Lung (tissue), 9 donors: ENCODE measurements at regions not wholly inside any gene's neighbourhood (a gene's known extent, or its start where the extent isn't known, plus 50 kb on each side); places are given as distances from the start of the nearest gene placed in this dataset.
"Not testable (repeated sequence)": the region's sequence is repeated elsewhere in the genome, so short reads cannot be mapped to it uniquely, and the experiment has no call there.

Experiments used
- ATAC-seq: fragments of 200-7000 bp; cut with Tn5 transposase; one replicate; pipeline ENCODE4 v1.9.1; 2020; ENCODE audit warnings: moderate number of reproducible peaks; ENCODE audit not compliant: insufficient read depth, low FRiP score
- DNase-seq, 3 donors: peaks; one replicate each; pipeline ENCODE4 v3.0.0-alpha.2; 2013 to 2017
- H3K27ac ChIP-seq, 2 donors: one replicate each; pipeline ENCODE4 v1.5.1; 2013; ENCODE audit warnings: mild to moderate bottlenecking in 2 of 2, moderate library complexity in 2 of 2, control low read depth in 1 of 2, inconsistent platforms in 1 of 2, low read depth in 1 of 2, low read length in 1 of 2
- H3K27me3 ChIP-seq, 3 donors: one replicate each; pipeline ENCODE4 v1.5.1; 2013; ENCODE audit warnings: low read length in 2 of 3; ENCODE audit not compliant: control insufficient read depth in 3 of 3, insufficient read depth in 3 of 3
- H3K36me3 ChIP-seq, 4 donors: one replicate each; pipeline ENCODE4 v1.5.1; 2013; ENCODE audit warnings: low read length in 4 of 4, mild to moderate bottlenecking in 1 of 4, moderate library complexity in 1 of 4; ENCODE audit not compliant: control insufficient read depth in 4 of 4, insufficient read depth in 4 of 4
- H3K4me1 ChIP-seq, 5 donors: one replicate each; pipeline ENCODE4 v1.5.1; 2013; ENCODE audit warnings: low read length in 5 of 5, mild to moderate bottlenecking in 2 of 5, moderate library complexity in 1 of 5; ENCODE audit not compliant: control insufficient read depth in 5 of 5, insufficient read depth in 5 of 5
- H3K4me3 ChIP-seq: one replicate; pipeline ENCODE4 v1.5.1; 2013; ENCODE audit warnings: mild to moderate bottlenecking, control low read depth, moderate library complexity
- H3K9ac ChIP-seq, 2 donors: one replicate each; pipeline ENCODE4 v1.5.1; 2013; ENCODE audit warnings: low read length in 2 of 2, control low read depth in 1 of 2; ENCODE audit not compliant: insufficient read depth in 1 of 2
- H3K9me3 ChIP-seq, 4 donors: one replicate each; pipeline ENCODE4 v1.5.1; 2013; ENCODE audit warnings: low read length in 3 of 4, mild to moderate bottlenecking in 1 of 4, moderate library complexity in 1 of 4; ENCODE audit not compliant: control insufficient read depth in 4 of 4, insufficient read depth in 3 of 4
- WGBS, 2 donors: extraction: QIAGEN DNeasy Blood & Tissue Kit; methylation state at CpG; one replicate each; pipeline ENCODE4 v1.1.7; 2013; 5-methylcytosine and 5-hydroxymethylcytosine counted together
- donor health status: Bipolar disorder and iron deficiency.
- donor health status: healthy.
- donor health status: DM: yes; HTN: yes; CAD: no.

- not testable (repeated sequence) for H3K4me3 ChIP-seq, ATAC-seq, H3K4me1 ChIP-seq, H3K27ac ChIP-seq, DNase-seq, H3K27me3 ChIP-seq, H3K36me3 ChIP-seq, H3K9ac ChIP-seq, H3K9me3 ChIP-seq
- 92% methylated on average over 2 of the region's 6 CpGs; no CpG with 5 or more reads in 1 of the 2 donors for WGBS, 2 donors
Measured at GRCh38 chr16:16448423-16448822, 69.5 kb downstream of the NPIPA7 start.

- DNase-seq, H3K4me1 ChIP-seq, H3K9ac ChIP-seq, H3K4me3 ChIP-seq, ATAC-seq, H3K27me3 ChIP-seq, H3K27ac ChIP-seq, H3K36me3 ChIP-seq, H3K9me3 ChIP-seq: not testable (repeated sequence)
- 68 to 95% methylated on average over 4 of the region's 4 CpGs for WGBS, 2 donors
Measured at GRCh38 chr16:16449712-16450237, 70.8 kb downstream of the NPIPA7 start.

DNA sequence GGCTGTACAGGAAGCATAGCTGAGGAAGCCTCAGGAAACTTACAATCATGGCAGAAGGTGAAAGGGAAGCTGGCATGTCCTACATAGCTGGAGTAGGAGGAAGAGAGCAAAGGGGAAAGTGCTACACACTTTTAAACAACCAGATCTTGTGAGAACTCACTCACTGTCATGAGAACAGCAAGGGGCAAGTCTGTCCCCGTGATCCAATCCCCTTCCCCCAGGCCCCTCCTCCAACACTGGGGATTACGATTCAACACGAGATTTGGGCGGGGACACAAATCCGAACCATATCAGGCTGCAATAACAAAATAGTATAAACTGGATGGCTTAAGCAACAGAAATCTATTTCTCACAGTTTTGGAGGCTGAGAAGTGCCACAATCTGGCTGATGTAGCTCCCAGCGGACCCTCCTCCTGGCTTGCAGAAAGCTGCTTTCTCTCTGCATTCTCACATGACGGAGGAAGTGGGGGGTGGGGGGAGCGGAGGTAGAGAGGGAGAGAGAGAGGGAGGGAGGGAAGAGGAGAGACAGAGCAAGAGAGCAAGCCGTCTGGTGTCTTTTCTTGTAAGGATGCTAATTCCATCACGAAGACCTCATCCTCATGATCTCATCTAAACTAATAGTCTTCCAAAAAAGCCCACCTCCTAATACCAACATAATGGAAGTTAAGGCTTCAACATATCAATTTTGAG, 72.9 kb downstream of the NPIPA7 start:
- H3K4me1 ChIP-seq, H3K4me3 ChIP-seq, H3K27me3 ChIP-seq, DNase-seq, H3K9me3 ChIP-seq, H3K36me3 ChIP-seq, H3K27ac ChIP-seq, ATAC-seq, H3K9ac ChIP-seq: not testable (repeated sequence)
- WGBS, 2 donors: 0 to 17% methylated on average over 1 to 5 of the region's 10 CpGs

DNA sequence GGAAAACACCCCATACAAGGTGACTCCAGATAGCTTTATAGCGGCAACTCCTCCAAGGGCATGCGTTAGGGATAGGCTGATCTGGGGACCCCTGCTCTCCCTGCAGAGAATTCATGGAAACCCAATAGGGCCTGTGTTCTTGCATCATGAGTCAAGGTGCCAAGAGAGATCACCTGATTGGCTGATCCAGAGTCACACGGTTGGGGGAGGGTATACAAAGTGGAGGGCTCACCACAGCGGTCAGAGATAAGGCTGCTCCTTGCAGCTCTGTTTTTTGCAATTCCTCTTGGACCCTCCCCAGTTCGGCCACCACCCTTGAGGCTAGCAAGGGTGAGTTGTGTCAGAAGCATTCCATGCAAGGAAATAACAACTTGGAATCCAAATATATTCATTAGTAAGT, 79.6 kb downstream of the NPIPA7 start:
- not testable (repeated sequence) for DNase-seq, H3K4me3 ChIP-seq, H3K9me3 ChIP-seq, H3K36me3 ChIP-seq, ATAC-seq, H3K9ac ChIP-seq, H3K27me3 ChIP-seq, H3K4me1 ChIP-seq, H3K27ac ChIP-seq
- WGBS, 2 donors: 83% methylated on average over 1 of the region's 5 CpGs; no CpG with 5 or more reads in 1 of the 2 donors

DNA sequence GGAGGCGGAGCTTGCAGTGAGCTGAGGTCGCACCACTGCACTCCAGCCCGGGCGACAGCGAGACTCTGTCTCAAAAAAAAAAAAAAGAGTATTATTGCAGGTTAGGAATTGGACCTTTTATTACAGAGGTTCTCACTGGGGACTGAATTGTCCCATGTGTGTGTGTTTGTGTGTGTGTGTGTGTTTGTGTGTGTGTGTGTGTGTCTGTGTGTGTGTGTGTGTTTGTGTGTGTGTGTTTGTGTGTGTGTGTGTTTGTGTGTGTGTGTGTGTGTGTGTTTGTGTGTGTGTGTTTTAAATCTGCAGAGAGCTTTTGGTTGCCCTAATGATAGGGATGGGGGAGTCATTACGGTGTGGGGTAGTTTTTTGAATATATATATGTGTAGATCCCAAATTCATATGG, 84.9 kb downstream of the NPIPA7 start:
- H3K9ac ChIP-seq, H3K4me3 ChIP-seq, H3K9me3 ChIP-seq, ATAC-seq, H3K36me3 ChIP-seq, DNase-seq, H3K4me1 ChIP-seq, H3K27me3 ChIP-seq, H3K27ac ChIP-seq: not testable (repeated sequence)
- WGBS, 2 donors: 90% methylated on average over 4 of the region's 6 CpGs; no CpG with 5 or more reads in 1 of the 2 donors

DNA sequence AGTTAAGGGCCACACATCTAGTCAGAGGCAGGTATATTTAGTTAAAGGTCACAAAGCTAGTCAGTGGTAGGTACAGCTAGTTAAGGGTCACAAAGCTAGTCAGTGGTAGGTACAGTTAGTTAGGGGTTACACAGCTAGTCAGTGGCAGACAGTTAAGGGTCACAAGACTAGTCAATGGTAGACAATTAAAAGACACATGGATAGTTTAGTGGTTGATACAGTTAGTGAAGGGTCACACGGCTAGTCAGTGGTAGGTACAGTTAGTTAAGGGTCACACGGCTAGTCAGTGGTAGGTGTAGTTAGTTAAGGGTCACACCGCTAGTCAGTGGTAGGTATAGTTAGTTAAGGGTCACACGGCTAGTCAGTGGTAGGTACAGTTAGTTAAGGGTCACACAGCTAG, 110.0 kb downstream of the NPIPA7 start:
- 90 to 91% methylated on average over 4 of the region's 4 CpGs for WGBS, 2 donors
- not testable (repeated sequence) for DNase-seq, ATAC-seq, H3K27ac ChIP-seq, H3K9ac ChIP-seq, H3K9me3 ChIP-seq, H3K4me3 ChIP-seq, H3K27me3 ChIP-seq, H3K36me3 ChIP-seq, H3K4me1 ChIP-seq

DNA sequence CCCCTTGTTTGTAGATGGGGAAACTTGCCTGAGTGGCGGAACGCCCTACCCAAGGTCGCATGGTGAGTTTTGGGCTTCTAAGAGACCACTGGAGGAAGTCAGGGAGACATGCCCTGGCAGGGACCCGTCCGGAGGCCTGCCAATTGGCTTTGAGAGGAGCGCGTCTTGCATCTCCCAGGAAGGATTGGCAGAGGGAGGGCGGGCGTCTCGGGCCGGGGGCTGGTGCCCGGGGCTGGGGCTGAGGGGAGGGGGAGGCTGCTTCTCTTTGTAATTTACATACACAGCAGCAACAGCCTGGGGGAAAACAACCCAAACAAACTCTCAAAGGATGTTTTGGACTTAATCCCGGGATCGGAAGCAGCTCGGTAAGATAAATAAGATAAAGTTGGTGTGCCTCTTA, 110.5 kb downstream of the NPIPA7 start:
- not testable (repeated sequence) for H3K4me3 ChIP-seq, H3K27me3 ChIP-seq, H3K27ac ChIP-seq, ATAC-seq, H3K9me3 ChIP-seq, H3K36me3 ChIP-seq, DNase-seq, H3K4me1 ChIP-seq, H3K9ac ChIP-seq
- whole genome bisulfite sequencing, 2 donors: 52% methylated on average over 2 of the region's 15 CpGs; no CpG with 5 or more reads in 1 of the 2 donors

GRCh38 chr16:16494114-16494513, 115.2 kb downstream of the NPIPA7 start:
- H3K9ac ChIP-seq, H3K36me3 ChIP-seq, H3K9me3 ChIP-seq, H3K27me3 ChIP-seq, H3K27ac ChIP-seq, DNase-seq, ATAC-seq, H3K4me3 ChIP-seq, H3K4me1 ChIP-seq: not testable (repeated sequence)
- WGBS, 2 donors: 11 to 47% methylated on average over 1 to 4 of the region's 8 CpGs
